C4-2B (cell line): ENCODE measurements at regions not wholly inside any gene's neighbourhood (a gene's known extent, or its start where the extent isn't known, plus 50 kb on each side); places are given as distances from the start of the nearest gene placed in this dataset.

ENCODE experiments used
- H3K27ac ChIP-seq: fragments of 450-650 bp; 2 replicates; pipeline ENCODE4 v1.5.1; 2017
- ZFX ChIP-seq: fragments of 450-650 bp; IDR thresholded peaks from 2 replicates; pipeline ENCODE4 v1.6.1; 2017
- TF ChIP-seq, protein P1 (sequence below): fragments of 450-650 bp; conservative IDR thresholded peaks from 2 replicates; pipeline ENCODE4 v1.5.1; 2017; ENCODE audit warnings: mild to moderate bottlenecking

DNA sequence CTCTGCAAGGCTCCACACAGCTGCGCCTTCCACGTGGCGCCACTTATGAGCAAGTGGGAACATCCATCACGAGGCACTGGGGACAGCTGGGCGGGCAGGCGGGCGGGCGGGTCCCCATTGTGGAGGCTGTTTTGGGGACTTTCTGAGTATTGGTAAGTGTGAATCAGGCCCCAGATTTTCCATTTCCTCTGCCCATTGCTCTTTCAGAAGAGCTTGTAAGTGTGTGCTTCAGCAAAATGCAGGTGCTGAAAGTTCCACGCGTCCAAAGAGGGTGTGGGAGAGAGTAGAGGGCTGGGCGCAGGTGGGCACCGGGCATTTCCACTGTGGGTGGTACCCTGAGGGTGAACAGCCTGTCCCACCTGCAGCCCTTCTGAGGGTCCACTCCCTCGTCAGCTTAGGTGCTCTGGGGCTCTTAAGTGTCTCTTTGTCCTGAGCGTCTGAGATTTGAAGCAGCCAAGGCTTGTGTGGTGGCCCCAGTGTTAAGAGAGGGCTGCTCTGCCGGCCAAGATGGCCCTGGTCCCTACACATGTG lies 177.1 kb downstream of the RPLP1 start:
- no peak for TF ChIP-seq ZFX
- TF ChIP-seq, protein P1, sequence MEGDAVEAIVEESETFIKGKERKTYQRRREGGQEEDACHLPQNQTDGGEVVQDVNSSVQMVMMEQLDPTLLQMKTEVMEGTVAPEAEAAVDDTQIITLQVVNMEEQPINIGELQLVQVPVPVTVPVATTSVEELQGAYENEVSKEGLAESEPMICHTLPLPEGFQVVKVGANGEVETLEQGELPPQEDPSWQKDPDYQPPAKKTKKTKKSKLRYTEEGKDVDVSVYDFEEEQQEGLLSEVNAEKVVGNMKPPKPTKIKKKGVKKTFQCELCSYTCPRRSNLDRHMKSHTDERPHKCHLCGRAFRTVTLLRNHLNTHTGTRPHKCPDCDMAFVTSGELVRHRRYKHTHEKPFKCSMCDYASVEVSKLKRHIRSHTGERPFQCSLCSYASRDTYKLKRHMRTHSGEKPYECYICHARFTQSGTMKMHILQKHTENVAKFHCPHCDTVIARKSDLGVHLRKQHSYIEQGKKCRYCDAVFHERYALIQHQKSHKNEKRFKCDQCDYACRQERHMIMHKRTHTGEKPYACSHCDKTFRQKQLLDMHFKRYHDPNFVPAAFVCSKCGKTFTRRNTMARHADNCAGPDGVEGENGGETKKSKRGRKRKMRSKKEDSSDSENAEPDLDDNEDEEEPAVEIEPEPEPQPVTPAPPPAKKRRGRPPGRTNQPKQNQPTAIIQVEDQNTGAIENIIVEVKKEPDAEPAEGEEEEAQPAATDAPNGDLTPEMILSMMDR = no peak
- H3K27ac ChIP-seq = no peak overlapping the region

DNA sequence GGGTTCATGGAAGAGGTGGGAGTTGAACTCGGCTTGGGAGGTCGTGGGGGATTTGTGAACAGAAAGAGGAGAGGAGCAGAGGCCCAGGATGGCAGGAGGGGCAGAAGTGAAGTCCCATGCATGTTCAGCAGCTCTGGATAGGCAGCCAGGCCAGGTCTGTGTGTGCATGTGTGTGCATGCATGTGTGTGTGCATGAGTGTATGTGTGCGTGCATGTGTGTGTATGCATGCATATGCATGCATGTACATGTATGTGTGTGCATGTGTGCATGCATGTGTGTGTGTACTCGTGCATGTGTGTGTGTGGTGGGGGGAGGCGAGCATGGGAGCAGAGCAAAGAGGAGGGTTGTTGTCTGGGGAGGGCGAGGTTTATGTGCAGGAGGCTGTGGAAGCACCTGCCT lies 178.4 kb downstream of the RPLP1 start:
- H3K27ac ChIP-seq = no peak overlapping the region
- no peak for TF ChIP-seq ZFX
- TF ChIP-seq, protein P1 = no peak

DNA sequence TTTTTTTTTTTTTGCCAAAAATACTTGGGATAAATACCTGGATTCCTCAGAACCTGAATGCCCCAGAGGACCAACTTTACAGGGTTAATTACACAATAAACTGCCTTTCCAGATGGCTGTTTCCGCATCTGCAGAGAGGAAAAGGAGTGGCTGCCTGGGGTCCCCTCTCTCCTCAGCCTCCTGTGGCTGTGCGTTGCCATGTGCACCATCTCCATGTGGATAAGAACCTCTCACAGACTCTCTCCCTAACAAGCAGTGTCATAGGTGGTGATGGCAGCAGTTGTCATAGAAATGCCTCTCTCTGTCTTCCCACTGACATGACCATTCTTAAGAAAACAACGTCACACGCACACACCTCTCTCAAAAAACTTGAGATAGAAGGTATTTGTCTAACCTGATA lies 179.4 kb downstream of the RPLP1 start:
- no peak overlapping the region for H3K27ac ChIP-seq
- TF ChIP-seq, protein P1 = no peak
- no peak for TF ChIP-seq ZFX

DNA sequence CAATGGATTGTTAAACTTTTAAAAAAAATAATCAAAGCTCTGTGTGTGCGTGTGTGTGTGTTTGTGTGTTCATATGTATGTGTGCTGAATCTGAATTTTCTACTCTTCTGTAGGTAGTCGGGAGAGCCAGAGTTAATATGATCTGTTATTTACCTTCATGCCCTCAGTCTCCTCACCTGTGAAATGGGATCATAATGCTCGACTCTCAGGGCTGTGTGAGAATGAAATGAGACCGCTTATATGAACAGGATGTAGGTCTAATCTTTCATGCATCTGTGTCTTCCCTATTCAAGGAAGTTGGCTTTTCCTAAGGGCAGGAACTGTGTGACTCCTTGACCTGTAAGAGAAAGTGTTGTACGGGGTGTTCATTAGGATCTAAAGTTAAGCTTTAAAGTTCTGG lies 182.2 kb downstream of the RPLP1 start:
- no peak for TF ChIP-seq ZFX
- TF ChIP-seq, protein P1 = no peak
- no peak overlapping the region for H3K27ac ChIP-seq

DNA sequence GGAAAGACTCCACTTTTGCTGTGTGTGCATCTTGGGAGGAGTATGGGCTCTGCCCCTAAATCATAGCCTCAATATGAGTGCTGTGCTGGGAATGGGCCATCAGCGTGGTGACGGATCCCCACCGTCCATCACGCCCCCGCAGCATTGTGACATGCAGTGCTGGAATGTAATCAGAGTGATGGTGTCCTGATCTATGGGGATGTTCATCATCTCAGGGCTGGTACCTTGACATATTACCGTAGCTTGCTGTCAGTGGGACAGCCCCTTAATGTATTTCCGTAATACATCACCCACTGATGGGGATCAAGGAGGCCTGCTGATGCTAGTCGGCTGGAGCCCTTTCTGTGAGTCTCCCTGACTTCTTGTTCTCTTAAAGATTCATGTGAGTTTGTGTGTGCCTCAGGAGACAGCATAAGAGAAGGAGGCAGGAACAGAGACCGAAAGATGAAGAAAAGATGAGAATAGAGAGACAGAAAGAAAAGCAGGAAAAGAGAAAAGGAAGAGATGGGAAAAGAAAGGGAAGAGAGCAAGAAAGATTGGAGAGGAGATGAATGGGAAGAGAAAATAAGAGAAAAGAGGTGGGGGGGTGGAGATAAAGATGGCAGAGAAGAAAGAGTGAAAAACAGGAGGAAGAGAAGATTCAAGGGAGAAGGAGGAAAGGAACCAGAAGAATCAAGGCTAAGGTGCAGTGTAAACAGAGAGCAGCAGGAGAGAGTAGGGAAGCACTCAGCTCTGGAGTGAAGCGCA lies 183.7 kb downstream of the RPLP1 start:
- TF ChIP-seq, protein P1 = no peak
- TF ChIP-seq ZFX = no peak
- no peak overlapping the region for H3K27ac ChIP-seq

DNA sequence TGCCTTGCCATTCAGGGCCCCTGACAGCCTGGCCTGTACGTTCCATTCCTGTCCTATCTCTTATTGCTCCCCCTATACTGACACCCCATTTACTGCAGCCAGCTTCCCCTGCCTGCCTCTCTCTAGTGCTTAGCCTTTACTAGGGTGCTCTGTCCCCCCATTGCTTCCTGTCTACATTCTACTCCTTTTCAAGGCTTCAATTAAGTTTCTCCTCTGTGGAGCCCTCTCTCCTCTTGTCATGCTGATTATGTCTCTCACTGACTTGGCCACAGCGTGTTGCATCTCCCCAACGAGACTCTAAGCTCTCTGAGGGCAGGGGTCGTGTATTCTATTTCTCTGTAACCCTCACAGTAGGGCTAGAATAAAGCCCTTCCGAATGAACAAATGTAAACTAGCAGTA lies 185.2 kb downstream of the RPLP1 start:
- TF ChIP-seq ZFX = no peak
- TF ChIP-seq, protein P1 = no peak
- H3K27ac ChIP-seq = no peak overlapping the region

DNA sequence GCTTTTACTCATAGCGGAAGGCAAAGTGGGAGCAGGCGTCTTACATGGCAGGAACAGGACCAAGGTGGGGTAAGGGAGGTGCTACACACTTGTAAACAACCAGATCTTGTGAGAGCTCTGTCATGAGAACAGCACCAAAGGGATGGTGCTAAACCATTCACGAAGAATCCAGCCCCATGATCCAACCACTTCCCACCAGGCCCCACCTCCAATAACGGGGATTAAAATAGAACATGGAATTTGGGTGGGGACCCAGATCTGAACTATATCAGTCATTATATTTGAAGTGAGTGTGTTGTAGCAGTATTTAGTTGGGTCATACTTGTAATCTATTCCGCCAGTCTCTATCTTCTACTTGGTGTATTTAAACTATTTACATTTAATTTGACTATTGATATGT lies 190.9 kb downstream of the RPLP1 start:
- no peak for TF ChIP-seq ZFX
- TF ChIP-seq, protein P1 = no peak
- no peak overlapping the region for H3K27ac ChIP-seq
